Spinal cord (tissue), 9 donors: ENCODE measurements at regions not wholly inside any gene's neighbourhood (a gene's known extent, or its start where the extent isn't known, plus 50 kb on each side); places are given as distances from the start of the nearest gene placed in this dataset.
A peak's percentile ranks its signal among the peaks of the same experiment; 100 is the strongest.
"Not testable (repeated sequence)": the region's sequence is repeated elsewhere in the genome, so short reads cannot be mapped to it uniquely, and the experiment has no call there.

Experiments used
- DNase-seq, 6 donors: peaks; one replicate each; pipeline versions ENCODE4 v3.0.0 to v3.0.0-alpha.2; 2013 to 2015; ENCODE audit warnings: low spot score in 6 of 6, low read depth in 4 of 6
- H3K27ac ChIP-seq: one replicate; pipeline ENCODE4 v1.5.1; 2013; ENCODE audit warnings: low read depth, low read length, control low read depth
- H3K27me3 ChIP-seq: one replicate; pipeline ENCODE4 v1.6.1; 2013; ENCODE audit warnings: low read length; ENCODE audit not compliant: control insufficient read depth, insufficient read depth
- H3K36me3 ChIP-seq: one replicate; pipeline ENCODE4 v1.6.1; 2013; ENCODE audit warnings: low read length; ENCODE audit not compliant: control insufficient read depth, insufficient read depth
- H3K4me1 ChIP-seq: one replicate; pipeline ENCODE4 v1.6.1; 2013; ENCODE audit warnings: low read length; ENCODE audit not compliant: control insufficient read depth, insufficient read depth
- H3K4me3 ChIP-seq: one replicate; pipeline ENCODE4 v1.5.1; 2013; ENCODE audit warnings: low read depth, low read length, control low read depth
- H3K9me3 ChIP-seq: one replicate; pipeline ENCODE4 v1.6.1; 2013; ENCODE audit warnings: low read length; ENCODE audit not compliant: control insufficient read depth, insufficient read depth
- WGBS: methylation state at CpG from one replicate; pipeline ENCODE4 v1.1.5; 2013; ENCODE audit warnings: missing lambda C conversion rate; ENCODE audit not compliant: insufficient coverage; 5-methylcytosine and 5-hydroxymethylcytosine counted together
- donor health status: healthy.

DNA sequence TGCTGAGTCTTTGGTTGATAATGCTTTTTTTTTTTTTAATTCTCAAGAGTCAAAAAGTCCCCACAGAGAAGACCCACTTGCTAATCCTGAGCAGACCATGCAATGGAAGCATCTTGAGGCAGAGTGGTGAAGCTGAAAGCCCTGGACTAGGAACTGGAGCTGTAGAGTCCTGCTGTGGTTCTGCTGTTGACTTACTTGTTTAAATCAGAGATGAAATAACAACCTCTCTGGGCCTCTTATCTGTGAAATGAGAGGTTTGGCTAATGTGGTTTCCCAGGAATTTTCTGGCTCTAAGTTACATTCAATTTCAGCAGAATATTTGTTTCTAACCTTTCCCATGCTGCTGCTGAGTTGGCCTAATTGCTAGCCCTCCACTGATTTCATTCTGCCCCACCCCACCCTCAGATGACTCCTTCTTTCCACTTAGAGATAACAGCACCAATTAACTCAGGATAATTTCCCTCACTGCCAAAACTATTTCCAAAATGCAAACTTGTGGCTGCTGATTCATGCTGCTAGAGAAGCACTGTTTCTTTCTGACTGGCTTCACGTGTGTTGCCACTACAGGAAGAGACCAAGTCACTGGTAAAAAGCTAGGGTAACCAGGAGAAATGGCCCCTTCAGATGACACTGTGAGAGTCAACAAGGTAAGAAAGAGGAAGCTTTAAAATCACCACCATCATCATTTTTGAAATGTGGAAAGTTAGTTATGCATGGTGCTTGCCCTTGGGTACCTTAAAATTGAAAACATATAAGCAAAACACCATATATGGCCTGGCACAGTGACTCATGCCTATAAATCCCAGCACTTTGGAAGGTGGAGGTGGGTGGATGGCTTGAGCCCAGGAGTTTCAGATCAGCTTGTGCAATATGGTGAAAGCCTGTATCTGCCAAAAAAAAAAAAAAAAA lies 326.4 kb downstream of the DCHS2 start:
- Histone ChIP-seq H3K4me3 (no peak overlapping the region), H3K4me1 (no peaks in the 10 kb centered on the region), H3K9me3 (no peaks in the 10 kb centered on the region), H3K27me3 (no peaks in the 10 kb centered on the region), H3K36me3 (no peaks in the 10 kb centered on the region), H3K27ac (no peak overlapping the region)
- no CpG with 5 or more reads among the region's 1 CpG for WGBS
- DNase-seq = no peak

DNA sequence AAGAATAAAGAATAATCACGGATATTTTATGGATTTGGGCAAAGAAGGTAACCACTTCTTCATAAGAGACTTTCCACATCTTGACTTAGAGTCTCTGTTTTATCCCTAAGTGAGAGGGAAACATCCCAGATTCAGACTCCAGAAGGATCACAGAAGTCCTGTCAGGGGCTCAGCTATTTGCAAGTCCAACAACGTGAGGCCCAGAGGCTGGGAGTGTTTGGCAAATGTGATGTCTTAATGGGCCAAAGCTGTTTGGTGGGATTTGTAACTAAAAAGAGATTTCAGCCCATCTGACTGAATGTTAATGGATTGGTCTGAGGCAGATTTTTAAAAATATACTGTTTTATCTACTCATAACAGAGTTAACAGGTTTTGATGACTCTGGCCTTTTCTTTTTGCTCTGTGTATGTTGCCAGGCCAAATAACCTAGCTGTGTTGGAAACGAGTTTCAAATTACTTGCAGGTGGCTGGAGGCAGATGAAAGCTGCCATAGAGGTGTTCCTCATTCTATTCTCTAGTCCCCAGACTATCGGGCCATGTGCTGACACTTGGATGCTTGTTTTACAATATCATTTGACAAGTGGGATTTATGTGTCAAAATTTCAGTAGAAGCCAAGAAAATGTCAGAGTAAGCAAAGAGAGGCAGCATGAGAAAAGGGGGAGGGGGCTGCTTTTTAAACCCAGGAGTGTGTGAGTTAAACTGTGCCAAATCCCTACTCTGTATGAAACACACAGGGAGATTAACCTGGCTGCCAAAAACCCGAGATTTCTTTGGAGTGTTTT lies 330.9 kb downstream of the DCHS2 start:
- no peaks in the 10 kb centered on the region for H3K9me3 ChIP-seq
- H3K27me3 ChIP-seq = no peaks in the 10 kb centered on the region
- no peak overlapping the region for H3K4me3 ChIP-seq
- 17% methylated on average over 3 of the region's 5 CpGs for WGBS
- DNase-seq = peak in 3 of 6 donors; percentile 0 to 88 (median 54)
- H3K36me3 ChIP-seq = no peaks in the 10 kb centered on the region
- no peak overlapping the region for H3K27ac ChIP-seq
- no peaks in the 10 kb centered on the region for H3K4me1 ChIP-seq

DNA sequence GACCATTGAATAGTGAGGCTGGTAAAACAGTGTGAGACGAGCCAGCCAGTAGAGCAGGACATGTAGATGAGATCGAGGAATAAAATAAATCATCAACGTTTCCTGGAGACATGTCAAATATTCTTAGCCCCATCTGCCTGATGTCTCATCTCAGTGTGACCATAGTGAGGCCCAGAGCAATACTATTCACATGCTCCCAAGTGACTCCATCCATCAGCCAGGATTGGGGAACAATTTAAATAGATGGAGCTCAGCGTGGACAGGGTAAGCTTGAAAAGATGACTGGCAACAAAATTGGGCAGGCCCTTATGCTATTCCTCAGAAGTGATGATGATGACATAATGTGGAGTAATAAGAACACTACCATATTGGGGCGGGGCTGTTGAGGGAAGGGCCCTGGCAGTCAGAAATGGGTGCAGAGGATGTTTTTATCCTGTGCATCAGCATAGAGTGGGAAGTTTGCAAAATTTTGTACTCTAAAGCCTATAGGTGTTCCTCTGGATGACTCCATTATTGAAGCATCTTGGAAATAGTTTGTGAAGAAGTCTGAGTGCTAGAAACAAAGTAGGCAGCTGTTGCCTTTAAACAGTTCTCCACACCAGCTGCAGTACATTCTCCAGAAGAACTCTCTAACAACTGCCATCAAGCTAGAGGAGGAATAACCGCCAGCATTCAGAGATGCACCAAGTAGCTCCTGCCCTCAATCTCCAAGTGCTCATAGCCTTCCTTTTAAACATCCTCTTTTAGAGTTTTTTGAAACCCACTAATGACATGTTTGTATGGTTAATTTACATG lies 333.0 kb downstream of the DCHS2 start:
- no peak overlapping the region for H3K4me3 ChIP-seq
- no peak for DNase-seq
- 89% methylated on average over 1 of the region's 6 CpGs for WGBS
- H3K27me3 ChIP-seq = no peaks in the 10 kb centered on the region
- no peaks in the 10 kb centered on the region for H3K36me3 ChIP-seq
- H3K4me1 ChIP-seq = no peaks in the 10 kb centered on the region
- H3K9me3 ChIP-seq = no peaks in the 10 kb centered on the region
- no peak overlapping the region for H3K27ac ChIP-seq

DNA sequence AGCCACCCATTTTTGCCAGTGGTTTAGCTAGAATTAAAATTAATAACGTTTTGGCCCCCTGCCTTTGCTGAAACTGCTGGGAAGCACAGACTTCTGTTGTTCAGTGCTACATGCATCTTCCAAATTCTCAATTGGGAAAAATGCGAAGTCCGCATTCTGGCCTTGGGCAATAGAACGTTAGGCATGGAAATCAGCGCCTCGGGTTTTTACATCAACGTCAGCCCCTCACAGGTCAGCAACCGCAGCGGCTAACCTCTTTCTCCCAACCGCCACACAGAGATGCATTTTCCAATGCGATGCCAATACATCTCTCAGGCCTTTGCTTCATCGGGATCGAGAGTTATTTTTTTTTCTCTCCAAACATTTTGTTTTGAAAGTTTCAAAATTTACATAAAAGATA lies 339.1 kb downstream of the DCHS2 start:
- H3K9me3 ChIP-seq = no peaks in the 10 kb centered on the region
- no peak overlapping the region for H3K27ac ChIP-seq
- no peak overlapping the region for H3K4me3 ChIP-seq
- WGBS = 87% methylated on average over 11 of the region's 13 CpGs
- no peaks in the 10 kb centered on the region for H3K36me3 ChIP-seq
- no peaks in the 10 kb centered on the region for H3K27me3 ChIP-seq
- no peaks in the 10 kb centered on the region for H3K4me1 ChIP-seq
- no peak for DNase-seq

DNA sequence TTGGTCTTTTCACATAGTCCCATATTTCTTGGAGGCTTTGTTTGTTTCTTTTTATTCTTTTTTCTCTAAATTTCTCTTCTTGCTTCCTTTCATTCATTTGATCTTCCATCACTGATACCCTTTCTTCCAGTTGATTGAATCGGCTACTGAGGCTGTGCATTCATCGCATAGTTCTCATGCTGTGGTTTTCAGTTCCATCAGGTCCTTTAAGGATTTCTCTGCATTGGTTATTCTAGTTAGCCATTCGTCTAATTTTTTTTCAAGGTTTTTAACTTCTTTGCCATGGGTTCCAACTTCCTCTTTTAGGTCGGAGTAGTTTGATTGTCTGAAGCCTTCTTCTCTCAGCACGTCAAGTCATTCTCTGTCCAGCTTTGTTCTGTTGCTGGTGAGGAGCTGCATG lies 342.4 kb downstream of the DCHS2 start:
- not testable (repeated sequence) for H3K27me3 ChIP-seq, H3K4me3 ChIP-seq, H3K4me1 ChIP-seq, H3K27ac ChIP-seq, H3K9me3 ChIP-seq, H3K36me3 ChIP-seq, DNase-seq
- WGBS = 82% methylated on average over 5 of the region's 5 CpGs

DNA sequence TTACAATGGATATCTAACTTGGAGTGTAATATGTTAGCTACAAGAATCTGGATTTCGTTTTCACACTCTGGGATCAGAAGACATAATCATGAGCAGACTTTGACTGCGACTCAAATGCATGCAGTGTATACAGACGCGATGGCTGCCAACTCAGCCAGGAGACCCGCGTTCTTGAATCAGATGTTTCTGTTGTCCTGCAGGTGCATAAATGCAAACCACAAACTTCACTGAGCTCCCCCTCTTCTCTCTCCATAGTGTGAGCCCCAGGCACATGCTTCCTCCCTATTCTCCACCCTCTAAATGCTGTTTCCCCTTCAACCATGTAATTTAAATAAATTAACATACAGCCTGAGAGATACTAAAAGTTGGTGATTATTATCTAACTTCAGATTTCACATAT lies 347.9 kb downstream of the DCHS2 start:
- DNase-seq = peak in 1 of 6 donors; percentile 26
- H3K27me3 ChIP-seq = no peaks in the 10 kb centered on the region
- H3K27ac ChIP-seq = no peak overlapping the region
- no peaks in the 10 kb centered on the region for H3K4me1 ChIP-seq
- WGBS = 80% methylated on average over 6 of the region's 6 CpGs
- no peaks in the 10 kb centered on the region for H3K36me3 ChIP-seq
- no peak overlapping the region for H3K4me3 ChIP-seq
- H3K9me3 ChIP-seq = no peaks in the 10 kb centered on the region

DNA sequence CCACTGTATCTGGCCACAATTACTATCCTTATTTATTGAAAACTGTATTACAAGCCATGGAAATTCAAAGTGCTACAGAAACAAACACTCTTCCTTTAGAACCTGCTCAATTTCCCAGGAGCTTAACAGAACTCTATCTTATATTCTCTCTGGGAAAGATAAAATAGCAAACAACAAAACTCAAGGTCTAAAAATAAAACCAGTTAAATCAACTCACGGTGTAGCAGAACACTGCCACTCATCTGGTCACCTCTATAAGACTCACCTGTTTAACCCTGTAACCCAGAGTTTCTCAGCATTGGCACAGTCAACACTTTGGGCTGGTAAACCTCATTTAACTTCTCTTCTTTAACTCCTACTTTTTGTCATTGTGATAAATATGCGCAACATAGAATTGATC lies 348.9 kb downstream of the DCHS2 start:
- no peaks in the 10 kb centered on the region for H3K36me3 ChIP-seq
- no peak for DNase-seq
- H3K4me3 ChIP-seq = no peak overlapping the region
- H3K27ac ChIP-seq = no peak overlapping the region
- WGBS = 100% methylated on average over 1 of the region's 2 CpGs
- no peaks in the 10 kb centered on the region for H3K4me1 ChIP-seq
- H3K27me3 ChIP-seq = no peaks in the 10 kb centered on the region
- no peaks in the 10 kb centered on the region for H3K9me3 ChIP-seq

DNA sequence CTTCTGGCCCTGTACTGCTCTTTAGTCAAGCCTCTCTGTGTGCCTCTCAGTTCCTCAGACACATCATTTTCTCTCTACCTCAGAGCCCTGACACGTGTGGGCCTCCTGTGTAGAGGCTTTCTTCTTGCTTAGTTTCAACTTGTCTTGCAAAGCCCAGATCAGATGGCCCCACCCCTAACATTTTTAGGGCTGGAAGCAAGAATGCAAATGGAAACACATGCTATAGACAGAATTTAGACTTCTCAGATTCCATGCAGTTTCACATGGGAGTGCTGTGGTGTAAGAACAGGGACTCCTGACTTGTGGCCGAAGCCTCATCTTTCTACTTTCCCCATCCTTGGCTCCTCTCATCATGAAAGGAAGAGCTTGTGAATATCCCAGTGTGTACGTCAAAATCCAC lies 350.7 kb downstream of the DCHS2 start:
- Histone ChIP-seq H3K9me3 (no peaks in the 10 kb centered on the region), H3K36me3 (no peaks in the 10 kb centered on the region), H3K27ac (no peak overlapping the region), H3K4me1 (no peaks in the 10 kb centered on the region), H3K27me3 (no peaks in the 10 kb centered on the region), H3K4me3 (no peak overlapping the region)
- DNase-seq = no peak
- 87% methylated on average over 3 of the region's 3 CpGs for WGBS

DNA sequence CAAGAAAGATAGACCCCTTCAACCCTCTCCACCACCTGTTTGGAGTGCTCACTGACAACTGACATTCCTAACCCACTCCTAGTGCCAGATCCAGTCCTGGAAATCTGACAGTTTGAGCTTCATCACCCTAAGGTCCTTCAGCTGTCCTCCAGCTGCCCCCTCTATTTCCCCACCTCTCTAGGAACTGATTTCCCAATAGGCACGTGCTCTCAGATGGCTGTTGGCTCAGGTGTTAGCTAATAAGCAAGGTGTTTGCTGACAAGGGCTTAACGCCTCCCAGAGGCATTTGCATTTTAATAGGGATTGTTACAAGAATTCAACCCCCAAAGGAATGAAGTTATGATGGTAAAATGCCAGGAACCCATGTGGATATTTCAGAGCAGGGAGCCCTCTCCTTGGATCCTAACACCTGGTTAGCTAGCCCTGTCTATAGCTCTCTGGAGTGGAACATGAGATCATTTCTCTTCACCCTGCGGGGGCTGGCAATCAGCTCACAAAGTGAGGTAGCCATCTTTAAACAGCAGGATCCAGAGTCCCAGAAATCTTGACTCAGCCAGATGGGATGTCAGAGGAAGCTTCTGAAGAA lies 348.5 kb upstream of the SFRP2 start:
- Histone ChIP-seq H3K4me3 (no peak overlapping the region), H3K4me1 (no peaks in the 10 kb centered on the region), H3K36me3 (no peaks in the 10 kb centered on the region), H3K27ac (no peak overlapping the region), H3K27me3 (no peaks in the 10 kb centered on the region), H3K9me3 (no peaks in the 10 kb centered on the region)
- DNase-seq = no peak
- WGBS = 80% methylated on average over 1 of the region's 3 CpGs
